PC-9 (cell line): ENCODE measurements at regions not wholly inside any gene's neighbourhood (a gene's known extent, or its start where the extent isn't known, plus 50 kb on each side); places are given as distances from the start of the nearest gene placed in this dataset.
"Not testable (repeated sequence)": the region's sequence is repeated elsewhere in the genome, so short reads cannot be mapped to it uniquely, and the experiment has no call there.

Experiments used
- CTCF ChIP-seq: fragments of 200-600 bp; sonication (generic); conservative IDR thresholded peaks from 2 replicates; pipeline ENCODE4 v1.6.1; 2017; ENCODE audit warnings: mixed run types, antibody characterized with exemption, mild to moderate bottlenecking, moderate library complexity
- EZH2 ChIP-seq: fragments of 200-600 bp; sonication (generic); IDR thresholded peaks from 2 replicates; pipeline ENCODE4 v1.8.0; 2017; ENCODE audit warnings: antibody characterized with exemption, low read depth

- not testable (repeated sequence) for TF ChIP-seq EZH2, CTCF
These were observed 600.3 kb downstream of the RPIA start for GRCh38 chr2:89291717-89292298.
